ENCODE measurements at regions not wholly inside any gene's neighbourhood (a gene's known extent, or its start where the extent isn't known, plus 50 kb on each side); places are given as distances from the start of the nearest gene placed in this dataset.

GRCh38 chr20:33923740-33924139 lies 70.0 kb upstream of the RALY start:
- H3K9ac ChIP-seq (ENCODE audit: low read length) = no peak overlapping the region
- H3K4me1 ChIP-seq (ENCODE audit: control insufficient read depth in 2 of 2, insufficient read depth in 2 of 2, low read length in 2 of 2) = peaks cover 0 to 11% of the 10 kb centered on the region in 2 donors
- CTCF ChIA-PET = interaction anchor here (1.5 kb wide), 1 partner anchor 9 kb away, joined by 6 read pairs; no protein-coding TSS in a partner anchor
- H3K4me2 ChIP-seq (replicated peaks; ENCODE audit: low read depth, low read length, poor library complexity, severe bottlenecking) = no peak overlapping the region
- Mint-ChIP-seq H3K4me1 (peaks cover 5% of the 10 kb centered on the region), H3K27ac (no peak overlapping the region), H3K27me3 (peaks cover 5% of the 10 kb centered on the region), H3K9me3 (ENCODE audit: insufficient read depth) (no peaks in the 10 kb centered on the region), H3K4me3 (no peak overlapping the region)
- no peak overlapping the region for H2AFZ ChIP-seq (ENCODE audit: insufficient read depth, low read depth, low read length, poor library complexity, severe bottlenecking)
- no peak for ATAC-seq (ENCODE audit: low read depth)
- POLR2A ChIA-PET = no interaction called here
- no peak overlapping the region for H3K4me3 ChIP-seq (ENCODE audit: control extremely low read depth in 1 of 5, extremely low read depth in 1 of 5, insufficient read depth in 1 of 5, low read depth in 2 of 5, low read length in 4 of 5)
- no peaks in the 10 kb centered on the region for H3K79me2 ChIP-seq (ENCODE audit: control insufficient read depth, insufficient read depth, low read length)
- DNase-seq = no peak
- no peaks in the 10 kb centered on the region for H4K20me1 ChIP-seq (ENCODE audit: control insufficient read depth, insufficient read depth, low read length, poor library complexity, severe bottlenecking)
- 100% methylated on average over 4 of the region's 4 CpGs for WGBS (ENCODE audit: insufficient coverage)
- intact Hi-C loops (cut with micrococcal nuclease) = no loop called here
- H3K27ac ChIP-seq (ENCODE audit: low read length in 2 of 2) = no peak overlapping the region
- no peaks in the 10 kb centered on the region for H3K36me3 ChIP-seq (replicated peaks in 1 of 2; ENCODE audit: control extremely low read depth in 1 of 2, control insufficient read depth in 1 of 2, extremely low read depth in 1 of 2, insufficient read depth in 2 of 2, low read length in 1 of 2)
- H3K9me3 ChIP-seq (ENCODE audit: control extremely low read depth in 1 of 3, control insufficient read depth in 2 of 3, insufficient read depth in 1 of 3, low read length in 2 of 3) = no peaks in the 10 kb centered on the region
- TF ChIP-seq CTCF (IDR thresholded peaks at IDR 0.05) (no peak), EZH2 (IDR thresholded peaks at IDR 0.05; ENCODE audit: borderline replicate concordance, insufficient read depth, low read depth, low read length, poor library complexity, severe bottlenecking) (no peak)
- H3K27me3 ChIP-seq (replicated peaks in 1 of 4; ENCODE audit: control extremely low read depth in 1 of 4, control insufficient read depth in 3 of 4, insufficient read depth in 4 of 4, low read length in 3 of 4) = peaks cover 0 to 5% (median 0%) of the 10 kb centered on the region in 4 experiments

GRCh38 chr20:33925867-33926266 lies 67.8 kb upstream of the RALY start:
- H3K4me3 Mint-ChIP-seq = no peak overlapping the region
- Histone ChIP-seq H3K9me3 (ENCODE audit: control extremely low read depth in 1 of 3, control insufficient read depth in 2 of 3, insufficient read depth in 1 of 3, low read length in 2 of 3) (no peaks in the 10 kb centered on the region), H3K9ac (ENCODE audit: low read length) (no peak overlapping the region), H3K4me1 (ENCODE audit: control insufficient read depth in 2 of 2, insufficient read depth in 2 of 2, low read length in 2 of 2) (no peaks in the 10 kb centered on the region), H2AFZ (ENCODE audit: insufficient read depth, low read depth, low read length, poor library complexity, severe bottlenecking) (no peak overlapping the region), H3K4me3 (ENCODE audit: control extremely low read depth in 1 of 5, extremely low read depth in 1 of 5, insufficient read depth in 1 of 5, low read depth in 2 of 5, low read length in 4 of 5) (no peak overlapping the region), H4K20me1 (ENCODE audit: control insufficient read depth, insufficient read depth, low read length, poor library complexity, severe bottlenecking) (no peaks in the 10 kb centered on the region), H3K4me2 (replicated peaks; ENCODE audit: low read depth, low read length, poor library complexity, severe bottlenecking) (no peak overlapping the region), H3K27me3 (replicated peaks in 1 of 4; ENCODE audit: control extremely low read depth in 1 of 4, control insufficient read depth in 3 of 4, insufficient read depth in 4 of 4, low read length in 3 of 4) (peaks cover 0 to 5% (median 0%) of the 10 kb centered on the region in 4 experiments), H3K36me3 (replicated peaks in 1 of 2; ENCODE audit: control extremely low read depth in 1 of 2, control insufficient read depth in 1 of 2, extremely low read depth in 1 of 2, insufficient read depth in 2 of 2, low read length in 1 of 2) (no peaks in the 10 kb centered on the region), H3K79me2 (ENCODE audit: control insufficient read depth, insufficient read depth, low read length) (no peaks in the 10 kb centered on the region), H3K27ac (ENCODE audit: low read length in 2 of 2) (no peak overlapping the region)
- DNase-seq (no peak), ATAC-seq (ENCODE audit: low read depth) (no peak)
- no peaks in the 10 kb centered on the region for H3K4me1 Mint-ChIP-seq
- WGBS (ENCODE audit: insufficient coverage) = no CpG with 5 or more reads among the region's 2 CpGs
- ChIA-PET POLR2A (no interaction called here), CTCF (no interaction called here)
- H3K27me3 Mint-ChIP-seq = peaks cover 17% of the 10 kb centered on the region
- no peaks in the 10 kb centered on the region for H3K9me3 Mint-ChIP-seq (ENCODE audit: insufficient read depth)
- H3K27ac Mint-ChIP-seq = no peak overlapping the region
- TF ChIP-seq CTCF (IDR thresholded peaks at IDR 0.05) (no peak), EZH2 (IDR thresholded peaks at IDR 0.05; ENCODE audit: borderline replicate concordance, insufficient read depth, low read depth, low read length, poor library complexity, severe bottlenecking) (no peak)
- intact Hi-C loops (cut with micrococcal nuclease) = no loop called here

All from B cell (primary cell).